ENCODE measurements at regions not wholly inside any gene's neighbourhood (a gene's known extent, or its start where the extent isn't known, plus 50 kb on each side); places are given as distances from the start of the nearest gene placed in this dataset.
A peak's percentile ranks its signal among the peaks of the same experiment; 100 is the strongest.

DNA sequence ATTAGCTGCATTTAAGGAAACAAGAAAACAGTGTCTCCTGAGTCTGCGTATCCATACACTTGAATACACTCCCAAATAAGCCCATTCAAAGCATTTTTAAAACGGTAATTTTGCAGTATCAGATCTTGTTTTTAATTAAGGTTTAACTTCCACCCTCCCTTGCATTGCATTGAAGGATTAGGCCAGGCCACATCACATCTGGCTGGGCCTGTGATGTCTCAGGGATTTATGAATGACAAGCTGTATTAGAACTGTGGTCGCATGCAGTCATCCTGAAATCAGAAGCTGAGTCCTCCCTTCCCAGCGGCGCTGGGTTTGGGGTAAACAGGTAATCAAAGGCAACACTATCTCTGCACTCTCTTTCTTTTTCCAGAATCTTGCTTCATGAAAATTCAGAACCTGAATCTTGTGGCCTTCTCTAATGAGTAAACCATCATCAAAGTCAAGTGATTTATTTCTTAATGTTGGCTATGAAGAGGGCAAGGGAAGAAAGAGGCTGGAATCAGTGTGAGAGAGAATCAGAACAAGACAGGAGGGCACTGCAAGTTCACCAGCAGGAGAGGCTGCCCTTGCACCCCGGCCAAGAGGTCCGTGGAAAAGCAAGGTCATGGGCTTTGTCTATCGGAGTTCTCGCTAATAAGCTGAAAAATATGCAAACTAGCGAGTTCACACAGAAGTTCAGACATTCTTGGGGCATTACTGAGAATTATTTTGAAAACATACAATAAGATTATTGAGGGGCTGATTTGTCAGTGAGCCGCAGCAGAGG lies 80.0 kb upstream of the ZSWIM6 start:
- no peak overlapping the region for H3K4me3 ChIP-seq (ENCODE audit: low read length)
- no peak for DNase-seq (ENCODE audit: low read depth)
- TF ChIP-seq, protein P1, sequence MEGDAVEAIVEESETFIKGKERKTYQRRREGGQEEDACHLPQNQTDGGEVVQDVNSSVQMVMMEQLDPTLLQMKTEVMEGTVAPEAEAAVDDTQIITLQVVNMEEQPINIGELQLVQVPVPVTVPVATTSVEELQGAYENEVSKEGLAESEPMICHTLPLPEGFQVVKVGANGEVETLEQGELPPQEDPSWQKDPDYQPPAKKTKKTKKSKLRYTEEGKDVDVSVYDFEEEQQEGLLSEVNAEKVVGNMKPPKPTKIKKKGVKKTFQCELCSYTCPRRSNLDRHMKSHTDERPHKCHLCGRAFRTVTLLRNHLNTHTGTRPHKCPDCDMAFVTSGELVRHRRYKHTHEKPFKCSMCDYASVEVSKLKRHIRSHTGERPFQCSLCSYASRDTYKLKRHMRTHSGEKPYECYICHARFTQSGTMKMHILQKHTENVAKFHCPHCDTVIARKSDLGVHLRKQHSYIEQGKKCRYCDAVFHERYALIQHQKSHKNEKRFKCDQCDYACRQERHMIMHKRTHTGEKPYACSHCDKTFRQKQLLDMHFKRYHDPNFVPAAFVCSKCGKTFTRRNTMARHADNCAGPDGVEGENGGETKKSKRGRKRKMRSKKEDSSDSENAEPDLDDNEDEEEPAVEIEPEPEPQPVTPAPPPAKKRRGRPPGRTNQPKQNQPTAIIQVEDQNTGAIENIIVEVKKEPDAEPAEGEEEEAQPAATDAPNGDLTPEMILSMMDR (IDR thresholded peaks at IDR 0.05; ENCODE audit: insufficient read depth, low read depth, low read length, missing control alignments) = no peak

DNA sequence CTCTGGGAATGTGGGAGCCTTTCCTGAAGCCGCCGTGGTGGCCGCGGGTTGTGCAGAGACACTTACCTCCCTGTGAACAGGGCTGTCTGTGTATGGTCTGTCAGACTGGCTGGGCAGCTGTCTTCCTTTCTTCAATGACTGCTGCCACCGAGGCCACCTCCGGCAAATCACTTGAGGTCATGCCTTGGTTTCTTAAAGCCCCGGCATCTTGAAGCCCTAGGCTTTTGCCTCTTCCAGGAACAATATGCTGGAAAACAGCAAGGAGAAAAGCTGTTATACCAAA lies 79.5 kb upstream of the ZSWIM6 start:
- no peak overlapping the region for H3K4me3 ChIP-seq (ENCODE audit: low read length)
- TF ChIP-seq, protein P1 (IDR thresholded peaks at IDR 0.05; ENCODE audit: insufficient read depth, low read depth, low read length, missing control alignments) = no peak
- no peak for DNase-seq (ENCODE audit: low read depth)

DNA sequence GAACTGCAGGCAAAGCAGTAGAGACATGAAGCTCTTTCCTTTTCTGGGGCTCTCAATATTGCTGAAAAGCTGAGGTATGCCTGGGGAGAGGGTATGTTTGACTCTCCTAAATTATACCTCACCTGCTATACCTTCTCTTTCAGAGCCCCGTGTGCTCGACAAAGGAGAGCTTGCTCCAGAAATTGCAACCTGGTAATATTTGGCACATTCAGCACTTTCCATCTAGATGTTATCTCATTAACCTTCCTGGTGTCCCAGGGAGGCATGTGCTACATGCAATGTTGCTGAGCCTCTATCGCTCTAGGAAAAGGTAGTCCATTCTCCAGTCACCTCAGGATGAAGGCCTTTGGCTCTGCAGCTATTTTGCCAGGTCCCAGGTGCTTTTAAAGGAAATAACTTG lies 78.5 kb upstream of the ZSWIM6 start:
- no peak overlapping the region for H3K4me3 ChIP-seq (ENCODE audit: low read length)

DNA sequence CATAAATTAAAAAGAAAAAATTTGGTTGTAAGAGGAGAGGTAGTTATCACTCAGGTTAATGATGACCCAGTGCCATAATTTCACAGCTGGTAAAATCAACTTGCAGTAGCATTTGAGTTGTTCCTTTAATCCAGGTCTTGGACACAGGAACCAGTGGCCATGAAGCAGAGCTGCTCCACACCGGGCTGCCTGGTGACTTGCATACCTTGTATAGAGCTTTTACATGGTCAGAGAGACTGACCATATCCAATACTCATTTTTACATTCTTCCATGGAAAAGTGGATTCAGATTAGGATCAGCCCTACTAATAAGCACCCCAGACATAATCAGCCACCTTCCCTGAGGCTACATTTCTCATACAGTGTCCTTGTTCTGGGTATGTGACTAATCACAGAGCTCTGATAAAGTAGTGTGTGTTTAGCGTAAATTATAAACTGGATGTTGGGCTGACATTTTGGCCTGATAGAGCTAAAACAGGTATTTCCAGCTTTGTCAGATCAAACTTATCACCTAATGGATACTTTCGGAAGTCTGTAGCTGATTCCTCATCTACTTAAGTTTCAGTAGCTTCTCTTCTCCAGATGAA lies 77.0 kb upstream of the ZSWIM6 start:
- H3K4me3 ChIP-seq (ENCODE audit: low read length) = no peak overlapping the region
- DNase-seq (ENCODE audit: low read depth) = peak; percentile 73
- TF ChIP-seq, protein P1 (IDR thresholded peaks at IDR 0.05; ENCODE audit: insufficient read depth, low read depth, low read length, missing control alignments) = no peak

More for the DNA sequence above, 78.5 kb upstream of the ZSWIM6 start:
- DNase-seq (ENCODE audit: low read depth) = no peak
- TF ChIP-seq, protein P1 (IDR thresholded peaks at IDR 0.05; ENCODE audit: insufficient read depth, low read depth, low read length, missing control alignments) = no peak

DNA sequence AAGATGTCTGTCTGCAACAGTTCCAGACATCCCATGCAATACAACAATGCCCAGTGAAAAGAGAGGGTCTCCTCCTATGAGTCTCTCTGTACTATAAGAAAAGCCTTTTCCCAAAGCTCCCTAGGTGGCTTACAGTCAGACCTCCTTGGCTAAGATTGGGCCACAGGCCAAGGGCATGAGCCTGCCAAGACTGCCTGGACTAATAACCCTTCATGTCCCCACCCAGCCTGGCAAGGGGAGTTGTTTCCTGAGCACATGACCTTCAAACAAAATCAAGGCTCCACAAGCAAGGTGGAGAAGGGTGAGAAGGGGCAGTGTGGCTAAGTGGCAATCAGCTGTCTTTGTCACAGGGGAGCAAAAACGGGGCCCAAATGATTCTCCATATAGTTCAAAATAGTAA lies 75.6 kb upstream of the ZSWIM6 start:
- no peak overlapping the region for H3K4me3 ChIP-seq (ENCODE audit: low read length)
- no peak for DNase-seq (ENCODE audit: low read depth)
- TF ChIP-seq, protein P1 (IDR thresholded peaks at IDR 0.05; ENCODE audit: insufficient read depth, low read depth, low read length, missing control alignments) = no peak

DNA sequence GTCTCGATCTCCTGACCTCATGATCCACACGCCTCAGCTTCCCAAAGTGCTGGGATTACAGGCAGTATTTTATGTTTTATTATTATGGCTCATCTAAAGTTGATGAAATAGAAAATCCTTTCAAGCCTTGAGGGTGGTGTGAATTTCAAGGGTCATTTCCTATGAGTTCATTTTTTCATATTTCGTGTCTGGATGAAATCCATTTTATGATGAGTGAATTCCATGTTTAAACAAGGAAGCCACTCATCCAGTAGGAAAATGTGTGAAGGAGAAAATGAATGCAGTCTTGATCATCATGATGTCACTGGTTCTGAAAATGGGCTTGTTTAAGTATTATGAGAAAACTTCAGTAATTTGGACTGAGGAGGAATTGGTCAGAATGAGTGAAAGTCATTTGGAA lies 74.6 kb upstream of the ZSWIM6 start:
- H3K4me3 ChIP-seq (ENCODE audit: low read length) = no peak overlapping the region
- no peak for DNase-seq (ENCODE audit: low read depth)
- TF ChIP-seq, protein P1 (IDR thresholded peaks at IDR 0.05; ENCODE audit: insufficient read depth, low read depth, low read length, missing control alignments) = no peak

DNA sequence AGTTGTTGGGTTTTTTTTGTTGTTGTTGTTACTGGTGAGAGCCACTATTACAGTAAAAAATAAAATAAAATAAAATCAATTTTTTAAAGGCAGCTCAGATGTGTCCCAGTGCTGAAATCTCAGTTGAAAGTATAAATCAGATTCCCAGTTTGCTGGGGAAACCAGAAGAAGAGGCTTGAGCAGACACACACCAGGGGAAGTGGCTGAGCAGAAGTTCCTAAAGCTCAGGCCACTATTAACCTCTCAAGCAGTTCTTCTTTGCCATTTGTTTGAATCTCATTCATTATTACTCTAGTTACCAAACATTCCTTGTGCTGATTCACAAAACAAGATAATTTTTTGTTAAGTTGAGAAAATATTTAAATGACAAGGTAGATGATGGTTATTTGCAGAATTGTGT lies 70.9 kb upstream of the ZSWIM6 start:
- TF ChIP-seq, protein P1 (IDR thresholded peaks at IDR 0.05; ENCODE audit: insufficient read depth, low read depth, low read length, missing control alignments) = no peak
- no peak for DNase-seq (ENCODE audit: low read depth)
- H3K4me3 ChIP-seq (ENCODE audit: low read length) = no peak overlapping the region
